Cardiac septum (tissue), 1 donor: ENCODE measurements at regions not wholly inside any gene's neighbourhood (a gene's known extent, or its start where the extent isn't known, plus 50 kb on each side); places are given as distances from the start of the nearest gene placed in this dataset.

Source experiments
- DNase-seq: peaks from one replicate; pipeline ENCODE4 v3.0.0-alpha.2; 2020; ENCODE audit warnings: low spot score
- intact Hi-C: fragments of 100-400 bp; cut with DNase I; formaldehyde crosslinking; loops from one replicate; pipeline ENCODE4 v1.14.0; 2022
- donor health status: DM: no; HTN: no; CAD: no.

DNA sequence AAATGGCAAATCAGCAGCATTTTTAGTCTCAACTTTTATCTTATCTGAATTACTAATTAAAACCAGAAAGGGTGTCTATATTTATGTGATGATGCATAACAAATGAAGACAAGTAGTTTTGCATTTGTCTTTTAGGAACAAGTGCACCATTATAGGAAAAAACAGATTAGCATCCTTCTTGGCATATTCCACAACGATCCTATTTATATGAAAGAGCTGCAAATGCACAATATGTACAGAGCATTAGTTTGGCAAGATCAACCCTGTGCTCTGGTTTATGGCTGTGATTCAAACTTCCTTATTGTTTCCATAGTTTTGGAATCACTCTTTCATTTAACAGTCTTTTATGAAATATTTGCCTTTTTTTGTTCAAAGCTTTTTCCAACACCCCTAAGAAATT lies 486.8 kb downstream of the KCNH5 start:
- DNase-seq, result no peak
- intact Hi-C loops, result no loop called here

DNA sequence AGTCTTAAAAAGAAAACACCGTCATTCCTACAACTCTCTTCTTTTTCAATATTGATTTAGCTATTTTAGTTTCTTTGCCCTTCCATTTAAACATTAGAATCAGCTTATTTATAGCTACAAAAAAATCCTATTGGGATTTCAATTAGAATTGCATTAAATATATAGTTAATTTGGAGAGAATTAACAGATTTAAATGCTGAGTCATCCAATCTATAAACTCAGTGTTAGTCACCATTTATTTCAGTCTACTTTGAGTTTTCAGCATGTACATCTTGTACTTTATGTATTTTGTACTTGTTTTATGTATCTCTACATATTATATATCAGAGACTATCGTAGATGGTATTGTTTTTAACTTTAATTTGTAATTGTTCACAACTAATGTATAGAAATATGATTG lies 460.0 kb downstream of the KCNH5 start:
- DNase-seq, result no peak
- intact Hi-C loops, result no loop called here

DNA sequence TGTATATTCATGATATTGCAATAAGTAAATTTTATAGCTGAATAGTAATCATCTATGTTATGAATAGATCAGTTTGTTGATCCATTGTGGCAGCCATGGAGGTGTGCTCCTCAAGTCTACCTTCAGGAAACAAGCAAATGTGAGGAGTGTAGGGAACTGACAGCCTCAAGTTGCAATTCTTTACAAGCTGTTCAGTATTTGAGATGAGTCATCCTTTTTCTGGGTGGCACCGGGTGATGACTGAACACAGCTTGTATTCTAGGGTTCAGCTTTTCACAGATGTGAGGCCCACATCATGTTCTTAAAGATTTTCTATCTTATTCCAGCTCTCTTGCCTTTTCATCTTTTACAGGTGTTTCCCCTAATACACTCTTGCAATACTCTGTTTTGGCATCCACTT lies 452.4 kb downstream of the KCNH5 start:
- no peak for DNase-seq
- intact Hi-C loops, result no loop called here

DNA sequence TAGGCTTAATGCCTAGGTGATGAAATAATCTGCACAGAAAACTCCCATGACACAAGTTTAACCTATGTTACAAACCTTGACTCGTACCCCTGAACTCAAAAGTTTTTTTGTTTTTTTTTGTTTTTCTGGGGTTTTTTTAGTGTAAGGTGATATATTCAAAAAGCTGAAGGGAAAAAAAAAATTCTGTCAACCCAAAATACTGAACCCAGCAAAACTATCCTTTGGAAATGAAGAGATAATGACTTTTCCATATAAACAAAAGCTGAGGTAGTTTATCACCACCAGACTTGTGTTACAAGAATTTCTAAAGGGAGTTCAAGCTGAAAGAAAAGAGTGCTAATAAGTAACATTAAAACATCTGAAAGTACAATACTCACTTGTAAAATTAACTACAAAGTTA lies 448.1 kb downstream of the KCNH5 start:
- DNase-seq, result no peak
- intact Hi-C loops, result no loop called here

DNA sequence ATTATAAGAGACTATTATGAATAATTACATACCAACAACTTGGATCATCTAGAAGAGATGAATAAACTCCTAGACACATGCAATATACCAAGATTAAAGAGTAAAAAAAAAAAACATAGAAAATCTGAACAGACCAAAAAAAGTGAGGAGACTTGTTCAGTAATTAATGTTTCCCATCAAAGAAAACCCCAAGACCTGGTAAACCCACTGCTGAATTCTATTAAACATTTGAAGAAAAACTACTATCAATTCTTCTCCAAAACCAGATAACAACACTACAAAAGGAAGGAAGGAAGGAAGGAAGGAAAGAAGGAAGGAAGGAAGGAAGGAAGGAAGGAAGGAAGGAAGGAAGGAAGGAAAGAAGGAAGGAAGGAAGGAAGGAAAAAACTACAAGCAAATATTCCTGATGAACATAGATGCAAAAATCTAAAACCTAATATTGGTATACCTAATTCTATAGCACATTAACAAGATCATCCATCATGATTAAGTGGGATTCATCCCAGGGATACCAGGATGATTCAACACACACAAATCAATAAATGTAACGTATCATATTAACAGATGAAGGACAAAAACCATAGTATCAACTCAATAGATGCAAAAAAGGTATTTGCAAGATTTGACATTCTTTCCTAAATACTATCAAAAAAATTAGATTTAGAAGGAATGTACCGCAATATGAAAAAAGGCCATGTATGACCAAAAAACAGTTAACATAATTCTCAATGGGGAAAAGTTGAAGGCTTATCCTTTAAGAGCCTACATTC lies 445.5 kb downstream of the KCNH5 start:
- intact Hi-C loops, result no loop called here
- no peak for DNase-seq

DNA sequence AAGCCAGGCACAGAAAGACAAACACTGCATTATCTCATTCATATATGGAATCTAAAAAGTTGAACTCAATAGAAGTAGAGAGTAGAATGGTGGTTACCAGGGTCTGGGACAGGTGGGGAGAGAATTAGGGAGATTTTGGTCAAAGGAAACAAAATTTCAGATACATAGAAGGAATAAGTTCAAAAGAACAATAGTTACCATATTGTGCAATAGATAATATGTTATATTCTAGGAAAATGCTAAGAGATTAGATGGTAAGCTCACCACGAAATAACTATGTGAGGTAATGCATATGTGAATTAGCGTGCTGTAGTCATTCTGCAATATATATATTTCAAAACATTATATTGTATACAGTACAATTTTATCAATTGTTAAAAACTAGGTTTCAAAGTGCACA lies 442.5 kb downstream of the KCNH5 start:
- no peak for DNase-seq
- intact Hi-C loops, result no loop called here

DNA sequence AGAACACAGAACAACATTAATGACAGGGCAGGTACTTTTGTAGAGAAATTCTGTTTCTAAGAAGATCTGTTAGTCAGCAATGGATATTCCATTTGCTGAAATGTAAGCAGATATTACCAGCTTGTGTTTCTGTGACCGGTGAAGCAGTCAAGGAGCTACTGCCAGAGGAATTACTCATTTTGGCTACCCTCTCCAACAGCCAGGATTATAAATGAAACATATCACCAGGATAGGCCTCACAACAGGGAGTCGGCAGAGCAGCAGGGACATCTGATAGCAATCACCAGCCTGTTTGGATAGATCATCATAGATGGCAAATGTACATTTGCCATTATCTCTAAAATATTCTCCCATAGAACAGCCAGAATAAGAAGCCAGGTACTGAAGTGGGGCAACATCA lies 440.7 kb downstream of the KCNH5 start:
- intact Hi-C loops, result no loop called here
- no peak for DNase-seq

DNA sequence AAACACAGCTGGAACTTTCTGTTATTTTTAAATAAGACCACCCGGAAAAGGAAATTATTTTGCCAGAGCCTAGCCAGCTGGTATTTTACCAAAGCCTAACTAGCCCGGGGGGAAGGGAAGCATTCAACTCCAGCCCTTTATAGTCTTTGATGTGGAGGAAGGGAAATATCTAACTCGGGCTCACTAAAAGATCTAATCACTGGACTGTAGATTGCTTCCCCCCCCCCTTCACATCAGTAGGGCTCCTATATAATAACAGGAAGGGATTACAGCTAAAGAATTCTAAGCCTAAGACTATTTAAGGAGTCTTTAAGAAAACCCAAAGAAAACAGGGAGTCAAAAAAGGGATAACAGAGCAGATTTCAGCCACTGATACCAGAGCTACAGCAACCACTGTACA lies 431.1 kb downstream of the KCNH5 start:
- no peak for DNase-seq
- intact Hi-C loops, result no loop called here

DNA sequence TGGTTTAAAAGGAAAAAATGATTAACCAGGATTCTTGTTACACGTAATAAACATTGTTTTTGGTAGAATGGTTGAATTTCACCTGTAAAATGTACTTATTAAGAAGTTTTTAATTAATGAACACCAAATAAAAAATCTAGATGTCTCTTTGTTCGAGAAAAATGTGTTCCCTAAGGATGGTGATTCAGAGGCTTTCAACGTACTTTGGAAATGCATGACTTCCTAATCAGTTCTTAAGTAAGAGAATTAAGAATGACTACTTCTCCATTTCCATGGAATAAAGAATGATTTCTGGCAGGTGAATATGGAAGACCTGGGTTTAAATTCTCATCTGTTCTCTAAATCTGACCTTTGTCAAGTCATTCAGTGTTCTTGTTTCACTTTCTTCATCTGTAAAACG lies 428.6 kb downstream of the KCNH5 start:
- intact Hi-C loops, result no loop called here
- DNase-seq, result no peak

DNA sequence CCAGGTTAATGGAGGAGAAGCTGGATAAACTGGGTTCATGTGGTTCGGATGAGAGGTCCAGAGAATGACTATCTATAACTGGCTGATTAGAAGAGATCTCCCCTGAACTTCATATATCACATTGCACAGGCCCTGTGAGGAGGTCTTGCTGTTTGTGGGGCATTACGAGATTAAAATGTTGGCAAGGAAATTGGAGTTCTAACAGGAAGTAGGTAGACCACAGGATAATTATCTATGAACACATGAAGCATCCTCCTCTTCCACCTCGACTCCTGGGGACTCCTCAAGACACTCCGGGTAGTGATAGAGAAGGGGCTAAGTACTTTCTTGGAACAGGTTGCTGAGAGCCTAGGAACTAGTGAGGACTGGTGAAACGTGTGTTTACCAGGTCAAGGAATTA lies 418.8 kb downstream of the KCNH5 start:
- no peak for DNase-seq
- intact Hi-C loops, result no loop called here

DNA sequence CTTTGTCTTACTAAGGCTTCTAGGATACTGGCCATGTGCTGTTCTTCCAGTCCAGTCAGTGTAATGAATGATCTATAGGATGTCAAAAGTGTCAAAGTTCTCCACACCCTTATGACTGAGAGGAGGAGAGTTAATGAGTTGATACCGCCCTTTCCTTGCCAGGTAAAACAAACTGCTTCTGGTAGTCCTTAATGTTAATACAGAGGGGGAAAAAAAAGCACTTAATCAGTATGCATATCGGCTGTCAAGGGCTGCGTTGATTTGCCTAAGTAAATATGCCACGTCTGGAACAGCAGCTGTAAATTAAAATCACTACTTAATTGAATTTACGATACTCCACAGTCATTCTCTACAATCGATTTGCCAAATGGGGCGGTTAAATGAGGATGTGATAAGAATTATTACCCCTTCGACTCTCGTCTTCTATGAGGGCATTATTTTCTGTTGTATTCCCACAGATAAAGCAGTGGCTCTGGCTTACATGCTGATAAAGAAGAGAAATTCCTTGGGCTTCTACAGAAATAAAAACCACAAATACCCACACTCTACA lies 416.0 kb downstream of the KCNH5 start:
- DNase-seq, result no peak
- intact Hi-C loops, result no loop called here

DNA sequence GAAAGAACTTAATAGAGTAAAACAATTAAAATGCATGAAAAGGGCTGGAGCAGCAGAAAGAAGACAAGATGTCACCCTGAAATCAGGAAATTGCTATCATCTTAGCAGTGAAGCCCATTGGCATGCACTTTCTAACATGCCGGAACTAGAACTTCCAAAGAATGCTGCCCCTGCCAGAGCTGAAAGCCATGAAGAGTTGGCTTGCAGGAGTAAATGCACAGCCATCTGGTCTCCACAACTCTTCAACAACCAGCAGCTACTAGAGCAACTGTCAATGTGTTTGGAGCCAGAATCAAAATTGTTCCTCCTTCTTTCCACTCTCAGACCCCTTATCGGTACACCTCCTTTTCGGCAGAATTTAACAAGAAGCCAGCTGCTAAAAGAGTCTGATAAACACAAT lies 414.1 kb downstream of the KCNH5 start:
- DNase-seq, result no peak
- intact Hi-C loops, result no loop called here

DNA sequence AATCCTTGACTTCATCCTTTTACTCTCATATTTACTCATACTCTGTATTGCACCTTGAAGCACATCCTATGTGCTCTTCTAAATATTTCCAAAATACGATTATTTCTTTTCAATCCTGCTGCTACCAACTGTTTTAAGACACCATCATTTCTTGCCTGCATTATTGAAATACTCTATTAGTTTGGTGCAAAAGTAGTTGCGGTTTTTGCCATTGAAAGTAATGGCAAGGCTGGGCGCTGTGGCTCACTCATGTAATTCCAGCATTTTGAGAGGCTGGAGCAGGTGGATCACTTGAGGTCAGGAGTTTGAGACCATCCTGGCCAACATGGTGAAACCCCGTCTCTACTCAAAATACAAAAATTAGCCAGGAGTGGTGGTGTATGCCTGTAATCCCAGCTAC lies 412.5 kb downstream of the KCNH5 start:
- intact Hi-C loops, result no loop called here
- no peak for DNase-seq

DNA sequence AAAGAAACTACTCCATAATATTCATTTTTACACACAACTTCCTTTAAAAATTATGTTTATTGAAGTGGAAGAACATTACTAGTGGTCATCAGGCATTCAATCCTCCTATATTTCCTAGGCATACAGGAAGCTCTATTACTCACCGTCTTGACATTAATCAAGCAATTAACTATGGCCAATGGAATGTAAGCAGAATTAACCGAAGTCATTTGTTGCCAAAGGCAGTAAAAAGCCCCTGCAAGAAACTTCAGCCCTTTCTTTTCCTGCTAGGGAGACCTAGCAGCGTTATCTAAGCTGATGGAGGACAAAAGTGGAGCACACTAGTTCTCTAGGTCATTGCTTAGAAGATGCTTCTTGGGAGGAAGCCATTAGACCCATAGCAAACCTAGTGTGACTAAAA lies 399.6 kb downstream of the KCNH5 start:
- DNase-seq, result no peak
- intact Hi-C loops, result no loop called here
